PC-9 (cell line): ENCODE measurements at regions not wholly inside any gene's neighbourhood (a gene's known extent, or its start where the extent isn't known, plus 50 kb on each side); places are given as distances from the start of the nearest gene placed in this dataset.

ENCODE experiments used
- BruUV-seq: library from RNA; stranded (reverse); fragments of 400-500 nt; replicated peaks from 2 replicates; lab custom pipeline; 2021; lab: Mats Ljungman, UMichigan
- CTCF ChIA-PET: fragments of 300-600 bp; sonication (Branson Sonifier 250); formaldehyde crosslinking; loops from one replicate; lab custom pipeline; 2022; ENCODE audit warnings: antibody characterized with exemption; lab: Charles Lee
- POLR2A ChIA-PET: fragments of 300-600 bp; sonication (Branson Sonifier 250); formaldehyde crosslinking; loops from one replicate; lab custom pipeline; 2022; ENCODE audit warnings: antibody characterized with exemption; ENCODE audit not compliant: unreplicated experiment; lab: Charles Lee
- DNase-seq, 2 experiments: peaks; one replicate each; pipeline versions ENCODE4 v3.0.0 to v3.0.0-alpha.2; 2015 to 2022; ENCODE audit warnings: mixed read lengths in 1 of 2
- H2AFZ ChIP-seq: fragments of 200-600 bp; sonication (generic); 2 replicates; pipeline ENCODE4 v1.8.1; 2017; ENCODE audit warnings: antibody characterized with exemption
- H3F3A ChIP-seq: fragments of 200-600 bp; sonication (generic); 2 replicates; pipeline ENCODE4 v1.8.1; 2017; ENCODE audit warnings: antibody characterized with exemption, mild to moderate bottlenecking, low read depth; ENCODE audit not compliant: insufficient read depth
- H3K27ac ChIP-seq: fragments of 200-600 bp; sonication (generic); 2 replicates; pipeline ENCODE4 v1.6.1; 2016; ENCODE audit warnings: mixed run types
- H3K27me3 ChIP-seq: fragments of 200-600 bp; sonication (generic); 2 replicates; pipeline ENCODE4 v1.6.1; 2016; ENCODE audit warnings: low read depth, mixed run types; ENCODE audit not compliant: insufficient read depth
- H3K36me3 ChIP-seq: fragments of 200-600 bp; sonication (generic); 2 replicates; pipeline ENCODE4 v1.6.1; 2016; ENCODE audit warnings: low read depth, mixed run types
- H3K4me1 ChIP-seq: fragments of 200-600 bp; sonication (generic); replicated peaks from 2 replicates; pipeline ENCODE4 v1.6.1; 2016; ENCODE audit warnings: mixed run types; ENCODE audit not compliant: insufficient read depth
- H3K4me2 ChIP-seq: fragments of 200-600 bp; sonication (generic); 2 replicates; pipeline ENCODE4 v1.6.1; 2017; ENCODE audit warnings: mixed run types
- H3K4me3 ChIP-seq: fragments of 200-600 bp; sonication (generic); 2 replicates; pipeline ENCODE4 v1.6.1; 2016; ENCODE audit warnings: mixed run types
- H3K79me2 ChIP-seq: fragments of 200-600 bp; sonication (generic); 2 replicates; pipeline ENCODE4 v1.6.1; 2017; ENCODE audit warnings: low read depth, mixed run types
- H3K9me2 ChIP-seq: fragments of 200-600 bp; sonication (generic); 2 replicates; pipeline ENCODE4 v1.8.1; 2017; ENCODE audit warnings: mild to moderate bottlenecking; ENCODE audit not compliant: insufficient read depth
- H3K9me3 ChIP-seq: fragments of 200-600 bp; sonication (generic); 2 replicates; pipeline ENCODE4 v1.8.1; 2016; ENCODE audit warnings: low read depth; ENCODE audit not compliant: insufficient read depth
- H4K20me1 ChIP-seq: fragments of 200-600 bp; sonication (generic); 2 replicates; pipeline ENCODE4 v1.8.1; 2017; ENCODE audit not compliant: insufficient read depth
- EZH2 ChIP-seq: fragments of 200-600 bp; sonication (generic); IDR thresholded peaks from 2 replicates; pipeline ENCODE4 v1.8.0; 2017; ENCODE audit warnings: antibody characterized with exemption, low read depth
- intact Hi-C: fragments of 100-400 bp; cut with micrococcal nuclease; formaldehyde crosslinking; loops from one replicate; pipeline ENCODE4 v1.10.0; 2022; ENCODE audit not compliant: unreplicated experiment
- TF ChIP-seq, protein P1 (sequence below): fragments of 200-600 bp; sonication (generic); conservative IDR thresholded peaks from 2 replicates; pipeline ENCODE4 v1.6.1; 2017; ENCODE audit warnings: mixed run types, antibody characterized with exemption, mild to moderate bottlenecking, moderate library complexity

DNA sequence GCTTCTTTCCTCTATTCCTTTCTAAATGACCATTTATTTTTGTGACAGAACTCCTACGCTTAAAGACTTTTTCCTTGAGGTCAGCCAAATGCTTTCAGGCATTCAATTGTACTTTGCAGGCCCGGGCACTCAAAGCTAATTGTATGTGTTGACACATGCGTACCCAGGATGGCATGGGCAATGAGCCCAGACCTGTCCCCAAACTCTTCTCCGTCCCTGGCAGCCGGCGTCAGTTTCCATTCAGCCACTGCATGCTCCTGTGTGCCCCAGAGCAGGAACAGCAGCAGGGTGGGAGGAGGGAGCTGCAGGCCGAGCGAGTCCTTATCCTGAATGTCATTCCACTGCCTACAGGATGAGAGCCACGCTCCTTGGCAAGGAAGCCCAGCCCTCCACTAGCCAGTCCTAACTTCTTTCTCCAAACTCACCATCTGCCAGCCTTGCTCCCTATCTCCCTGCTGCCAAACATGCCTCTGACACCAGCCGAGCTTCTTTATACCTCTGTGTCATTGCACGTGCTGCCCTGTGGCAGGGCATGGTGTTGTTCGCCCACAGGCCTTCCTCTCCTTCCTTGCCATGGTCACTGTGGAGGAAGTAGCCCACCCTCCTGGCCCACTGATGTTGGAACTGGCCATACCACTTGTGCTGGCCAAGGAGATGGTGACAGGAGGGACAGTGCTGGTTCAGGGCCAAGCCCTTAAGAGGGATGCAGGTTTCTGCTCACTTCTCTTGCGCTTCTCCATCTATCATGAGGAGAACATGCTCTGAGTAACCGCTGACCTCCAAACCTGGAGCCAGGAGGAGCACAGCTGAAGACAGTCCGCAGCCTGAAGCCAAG, 116.9 kb upstream of the FHL2 start:
- H3K27ac ChIP-seq = no peak overlapping the region
- H3K9me2 ChIP-seq = no peaks in the 10 kb centered on the region
- peaks cover 17% of the 10 kb centered on the region for H3K4me1 ChIP-seq
- BruUV-seq = no TSS peak
- no peaks in the 10 kb centered on the region for H3K27me3 ChIP-seq
- ChIA-PET CTCF (no interaction called here), POLR2A (interaction anchor here (1.0 kb wide), 1 partner anchor 112 kb away, joined by 3 read pairs; no protein-coding TSS in a partner anchor)
- intact Hi-C loops = no loop called here
- H2AFZ ChIP-seq = no peak overlapping the region
- peaks cover 10% of the 10 kb centered on the region; the same call in 1 of the 2 replicates for H3F3A ChIP-seq
- H3K4me3 ChIP-seq = no peak overlapping the region
- TF ChIP-seq, protein P1, sequence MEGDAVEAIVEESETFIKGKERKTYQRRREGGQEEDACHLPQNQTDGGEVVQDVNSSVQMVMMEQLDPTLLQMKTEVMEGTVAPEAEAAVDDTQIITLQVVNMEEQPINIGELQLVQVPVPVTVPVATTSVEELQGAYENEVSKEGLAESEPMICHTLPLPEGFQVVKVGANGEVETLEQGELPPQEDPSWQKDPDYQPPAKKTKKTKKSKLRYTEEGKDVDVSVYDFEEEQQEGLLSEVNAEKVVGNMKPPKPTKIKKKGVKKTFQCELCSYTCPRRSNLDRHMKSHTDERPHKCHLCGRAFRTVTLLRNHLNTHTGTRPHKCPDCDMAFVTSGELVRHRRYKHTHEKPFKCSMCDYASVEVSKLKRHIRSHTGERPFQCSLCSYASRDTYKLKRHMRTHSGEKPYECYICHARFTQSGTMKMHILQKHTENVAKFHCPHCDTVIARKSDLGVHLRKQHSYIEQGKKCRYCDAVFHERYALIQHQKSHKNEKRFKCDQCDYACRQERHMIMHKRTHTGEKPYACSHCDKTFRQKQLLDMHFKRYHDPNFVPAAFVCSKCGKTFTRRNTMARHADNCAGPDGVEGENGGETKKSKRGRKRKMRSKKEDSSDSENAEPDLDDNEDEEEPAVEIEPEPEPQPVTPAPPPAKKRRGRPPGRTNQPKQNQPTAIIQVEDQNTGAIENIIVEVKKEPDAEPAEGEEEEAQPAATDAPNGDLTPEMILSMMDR = no peak
- no peak for TF ChIP-seq EZH2
- no peaks in the 10 kb centered on the region for H3K79me2 ChIP-seq
- H4K20me1 ChIP-seq = no peaks in the 10 kb centered on the region
- H3K9me3 ChIP-seq = no peaks in the 10 kb centered on the region
- no peak for DNase-seq
- no peak overlapping the region for H3K4me2 ChIP-seq
- no peaks in the 10 kb centered on the region for H3K36me3 ChIP-seq

DNA sequence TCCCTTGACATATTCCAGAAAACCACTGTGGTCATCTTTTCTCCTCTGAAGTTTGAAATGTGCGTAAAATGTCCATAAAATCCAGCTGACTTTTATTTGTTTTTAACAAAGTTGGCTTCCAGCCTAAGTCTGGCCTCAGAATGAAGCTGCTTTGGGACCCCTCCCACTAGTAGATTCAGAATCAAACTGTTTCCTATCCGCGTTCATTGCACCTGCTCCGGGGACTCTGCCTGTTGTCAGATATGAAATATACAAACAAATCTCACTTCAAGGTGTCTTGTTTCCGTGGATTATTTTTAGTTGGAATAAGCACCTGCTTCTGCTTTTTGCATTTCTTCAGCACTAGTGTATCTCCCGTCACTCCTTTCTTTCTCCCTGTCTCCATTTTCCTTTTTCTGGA, 115.7 kb upstream of the FHL2 start:
- Histone ChIP-seq H2AFZ (no peak overlapping the region), H3K4me1 (peaks cover 26% of the 10 kb centered on the region), H3K27me3 (no peaks in the 10 kb centered on the region), H3K4me3 (no peak overlapping the region), H3K79me2 (no peaks in the 10 kb centered on the region), H3K9me3 (no peaks in the 10 kb centered on the region), H3F3A (peaks cover 18% of the 10 kb centered on the region), H3K9me2 (no peaks in the 10 kb centered on the region), H4K20me1 (no peaks in the 10 kb centered on the region), H3K36me3 (no peaks in the 10 kb centered on the region), H3K27ac (no peak overlapping the region), H3K4me2 (no peak overlapping the region)
- POLR2A ChIA-PET = interaction anchor here (1.0 kb wide), 1 partner anchor 110 kb away, joined by 3 read pairs; no protein-coding TSS in a partner anchor
- DNase-seq = no peak
- no TSS peak for BruUV-seq
- intact Hi-C loops = no loop called here
- CTCF ChIA-PET = no interaction called here
- TF ChIP-seq, protein P1 = no peak
- no peak for TF ChIP-seq EZH2

DNA sequence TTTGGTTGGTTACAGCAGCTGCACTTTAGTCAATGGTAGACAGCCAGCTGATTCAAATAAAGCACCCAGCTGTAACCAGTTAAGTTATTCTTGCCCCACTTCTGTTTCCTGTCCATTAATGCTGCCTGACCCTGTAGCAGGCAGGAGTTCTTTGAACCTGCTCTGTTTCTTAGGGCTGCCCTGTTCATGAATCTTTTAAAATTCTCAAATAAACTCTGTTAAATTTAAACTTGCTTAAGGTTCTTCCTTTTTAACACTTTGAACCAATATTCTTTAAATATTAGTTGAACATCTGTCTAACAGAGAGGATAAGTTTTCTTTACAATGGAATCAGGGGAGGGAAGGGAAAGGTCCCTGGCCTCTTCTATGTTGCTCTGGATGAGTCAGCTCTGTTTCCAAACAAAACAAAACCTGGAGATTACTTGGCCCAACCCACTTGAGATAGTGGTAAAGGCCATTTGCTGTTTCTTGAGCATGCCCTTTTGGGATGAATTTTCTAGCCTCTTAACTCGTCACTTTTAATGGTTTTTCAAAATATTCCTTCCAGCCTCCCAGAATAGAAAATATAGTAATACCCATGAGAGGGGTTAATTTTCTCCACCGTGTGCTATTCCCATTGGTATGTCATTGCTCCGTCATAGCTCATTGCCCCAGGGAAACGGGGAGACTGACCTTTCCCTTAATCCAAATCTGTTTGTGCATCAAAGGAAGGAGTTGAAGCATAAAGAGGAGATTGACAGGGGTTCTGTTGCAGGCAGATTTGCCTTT, 112.1 kb upstream of the FHL2 start:
- Histone ChIP-seq H3K36me3 (no peaks in the 10 kb centered on the region), H3K27ac (peak overlapping the region; percentile 64), H3F3A (peaks cover 18% of the 10 kb centered on the region), H2AFZ (no peak overlapping the region), H3K9me3 (no peaks in the 10 kb centered on the region), H3K79me2 (no peaks in the 10 kb centered on the region), H4K20me1 (no peaks in the 10 kb centered on the region), H3K4me3 (no peak overlapping the region), H3K4me2 (peak overlapping the region; percentile 28), H3K9me2 (no peaks in the 10 kb centered on the region), H3K27me3 (no peaks in the 10 kb centered on the region), H3K4me1 (peaks cover 26% of the 10 kb centered on the region)
- intact Hi-C loops = loop anchor here (2.0 kb wide), 1 partner anchor 56 kb away; no protein-coding TSS in a partner anchor
- TF ChIP-seq, protein P1 = no peak
- no peak for TF ChIP-seq EZH2
- POLR2A ChIA-PET = interaction anchor here (0.5 to 0.9 kb wide), 4 partner anchors 63 to 120 kb away, joined by 3 to 14 read pairs (median 10); no protein-coding TSS in a partner anchor
- CTCF ChIA-PET = interaction anchor here (0.6 kb wide), 1 partner anchor 117 kb away, joined by 4 read pairs; no protein-coding TSS in a partner anchor
- DNase-seq = peak; percentile 11 to 71
- no TSS peak for BruUV-seq
